NCI-H748 (cell line): ENCODE measurements at regions not wholly inside any gene's neighbourhood (a gene's known extent, or its start where the extent isn't known, plus 50 kb on each side); places are given as distances from the start of the nearest gene placed in this dataset.
"Not testable (repeated sequence)": the region's sequence is repeated elsewhere in the genome, so short reads cannot be mapped to it uniquely, and the experiment has no call there.

Source experiments
- DNase-seq: peaks from one replicate; lab custom pipeline; 2025; ENCODE audit not compliant: unreplicated experiment; lab: John Stamatoyannopoulos, UW

- no peak for DNase-seq
These were observed 882.0 kb upstream of the INTU start for GRCh38 chr4:126750723-126751122.

- no peak for DNase-seq
These were observed 880.6 kb upstream of the INTU start for GRCh38 chr4:126752126-126752525.

- DNase-seq = no peak
These were observed 880.1 kb upstream of the INTU start for GRCh38 chr4:126752702-126753101.

- no peak for DNase-seq
These were observed 879.2 kb upstream of the INTU start for GRCh38 chr4:126753592-126753991.

- DNase-seq = no peak
These were observed 877.3 kb upstream of the INTU start for GRCh38 chr4:126755506-126755905.

GRCh38 chr4:126756050-126756829 is 876.5 kb upstream of the INTU start:
- DNase-seq = no peak

- DNase-seq = no peak
These were observed 875.5 kb upstream of the INTU start for GRCh38 chr4:126757219-126757618.

GRCh38 chr4:126758493-126758892 is 874.3 kb upstream of the INTU start:
- DNase-seq = no peak

- DNase-seq = no peak
These were observed 870.7 kb upstream of the INTU start for GRCh38 chr4:126761947-126762662.

- no peak for DNase-seq
These were observed 870.0 kb upstream of the INTU start for GRCh38 chr4:126762663-126763247.

- no peak for DNase-seq
These were observed 866.5 kb upstream of the INTU start for GRCh38 chr4:126766241-126766640.

GRCh38 chr4:126768338-126768737 is 864.4 kb upstream of the INTU start:
- no peak for DNase-seq

- DNase-seq = not testable (repeated sequence)
These were observed 861.8 kb upstream of the INTU start for GRCh38 chr4:126770811-126771553.

GRCh38 chr4:126771618-126772017 is 861.1 kb upstream of the INTU start:
- not testable (repeated sequence) for DNase-seq

GRCh38 chr4:126772662-126773061 is 860.1 kb upstream of the INTU start:
- DNase-seq = no peak

GRCh38 chr4:126775485-126776106 is 857.2 kb upstream of the INTU start:
- no peak for DNase-seq

- DNase-seq = no peak
These were observed 856.4 kb upstream of the INTU start for GRCh38 chr4:126776361-126776760.

GRCh38 chr4:126777649-126778048 is 855.1 kb upstream of the INTU start:
- no peak for DNase-seq

GRCh38 chr4:126778348-126778747 is 854.4 kb upstream of the INTU start:
- DNase-seq = no peak

GRCh38 chr4:126779001-126779400 is 853.8 kb upstream of the INTU start:
- no peak for DNase-seq
